Suprapubic skin (tissue), 4 donors: ENCODE measurements at regions not wholly inside any gene's neighbourhood (a gene's known extent, or its start where the extent isn't known, plus 50 kb on each side); places are given as distances from the start of the nearest gene placed in this dataset.

Experiments
- EP300 ChIP-seq: sonication (generic); formaldehyde crosslinking; IDR thresholded peaks from one replicate; pipeline ENCODE4 v1.6.1; 2017; ENCODE audit warnings: antibody characterized with exemption
- POLR2A ChIP-seq, 2 donors: fragments of 450-650 bp; IDR thresholded peaks; one replicate each; pipeline ENCODE4 v1.6.1; 2017; ENCODE audit warnings: antibody characterized with exemption in 2 of 2, mild to moderate bottlenecking in 2 of 2, moderate library complexity in 2 of 2
- POLR2AphosphoS5 ChIP-seq, 3 donors: sonication (generic); formaldehyde crosslinking; IDR thresholded peaks; one replicate each; pipeline ENCODE4 v1.6.1; 2017; ENCODE audit warnings: antibody characterized with exemption in 3 of 3
- TF ChIP-seq, protein P1 (sequence below), 2 donors: fragments of 200-600 bp in 1 of 2; fragments of 450-650 bp in 1 of 2; sonication (generic) in 1 of 2; IDR thresholded peaks; one replicate each; pipeline ENCODE4 v1.5.1; 2016 to 2019; ENCODE audit warnings: antibody characterized with exemption in 2 of 2, mild to moderate bottlenecking in 1 of 2, moderate library complexity in 1 of 2

DNA sequence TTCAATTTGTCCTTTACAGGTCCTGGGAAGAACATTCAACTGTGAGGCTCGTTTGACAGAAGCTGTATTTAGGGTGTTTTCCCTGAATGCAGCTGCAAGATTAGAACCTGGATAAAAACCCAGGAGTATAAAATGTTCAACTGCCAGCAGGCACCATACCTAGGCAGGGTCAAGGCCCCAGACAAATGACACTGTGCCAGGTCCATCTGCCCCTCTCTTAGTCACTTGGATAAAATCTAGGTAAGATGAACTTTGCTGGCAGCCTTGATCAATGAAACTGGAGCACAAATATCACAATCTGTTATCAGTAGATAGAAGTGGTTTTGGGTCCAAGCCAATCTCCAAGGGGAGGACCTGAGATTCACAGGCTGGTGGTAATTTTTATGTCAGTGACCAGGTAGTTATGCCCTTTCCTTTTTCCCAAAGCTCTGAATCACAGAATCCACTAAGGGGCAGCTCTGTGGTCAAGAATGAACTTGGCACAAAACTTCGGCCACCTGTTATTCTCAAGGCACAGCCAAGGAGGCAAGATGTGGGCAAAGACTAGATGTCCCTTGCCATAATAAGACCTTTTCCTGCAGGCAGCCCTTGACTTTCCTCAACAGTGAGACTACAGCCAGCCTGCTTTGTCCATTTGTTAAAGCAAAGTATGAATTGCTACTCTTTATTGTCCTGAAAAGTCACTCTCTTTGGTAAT is 501.0 kb downstream of the PPARGC1A start:
- TF ChIP-seq, protein P1, sequence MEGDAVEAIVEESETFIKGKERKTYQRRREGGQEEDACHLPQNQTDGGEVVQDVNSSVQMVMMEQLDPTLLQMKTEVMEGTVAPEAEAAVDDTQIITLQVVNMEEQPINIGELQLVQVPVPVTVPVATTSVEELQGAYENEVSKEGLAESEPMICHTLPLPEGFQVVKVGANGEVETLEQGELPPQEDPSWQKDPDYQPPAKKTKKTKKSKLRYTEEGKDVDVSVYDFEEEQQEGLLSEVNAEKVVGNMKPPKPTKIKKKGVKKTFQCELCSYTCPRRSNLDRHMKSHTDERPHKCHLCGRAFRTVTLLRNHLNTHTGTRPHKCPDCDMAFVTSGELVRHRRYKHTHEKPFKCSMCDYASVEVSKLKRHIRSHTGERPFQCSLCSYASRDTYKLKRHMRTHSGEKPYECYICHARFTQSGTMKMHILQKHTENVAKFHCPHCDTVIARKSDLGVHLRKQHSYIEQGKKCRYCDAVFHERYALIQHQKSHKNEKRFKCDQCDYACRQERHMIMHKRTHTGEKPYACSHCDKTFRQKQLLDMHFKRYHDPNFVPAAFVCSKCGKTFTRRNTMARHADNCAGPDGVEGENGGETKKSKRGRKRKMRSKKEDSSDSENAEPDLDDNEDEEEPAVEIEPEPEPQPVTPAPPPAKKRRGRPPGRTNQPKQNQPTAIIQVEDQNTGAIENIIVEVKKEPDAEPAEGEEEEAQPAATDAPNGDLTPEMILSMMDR (IDR thresholded peaks at IDR 0.05) = no peak
- TF ChIP-seq EP300 = no peak
- no peak for TF ChIP-seq POLR2A (IDR thresholded peaks at IDR 0.05)
- no peak for TF ChIP-seq POLR2AphosphoS5 (IDR thresholded peaks at IDR 0.05)
